HepG2 (cell line): ENCODE measurements at regions not wholly inside any gene's neighbourhood (a gene's known extent, or its start where the extent isn't known, plus 50 kb on each side); places are given as distances from the start of the nearest gene placed in this dataset.

Experiments used
- ATAC-seq: fragments of 200-7000 bp; cut with Tn5 transposase; 3 replicates; pipeline ENCODE4 v1.9.1; 2020; ENCODE audit warnings: mild to moderate bottlenecking, moderate library complexity
- BruUV-seq: library from RNA; stranded (reverse); fragments of 400-500 nt; replicated peaks from 2 replicates; lab custom pipeline; 2021; lab: Mats Ljungman, UMichigan
- CTCF ChIA-PET: fragments of 300-600 bp; formaldehyde crosslinking; extraction: SDS; loops from one replicate; lab custom pipeline; 2021; ENCODE audit warnings: low total read pairs, inconsistent platforms, low intra/inter-chr PET ratio; lab: Yijun Ruan, JAX
- POLR2A ChIA-PET: fragments of 350-600 bp; sonication (Branson Sonifier 250); formaldehyde crosslinking; loops from one replicate; lab custom pipeline; 2020; ENCODE audit warnings: antibody characterized with exemption, inconsistent platforms; lab: Yijun Ruan, JAX
- DNase-seq: peaks from one replicate; pipeline ENCODE4 v3.0.0-alpha.2; 2015; ENCODE audit warnings: low spot score
- FAIRE-seq: peaks from 3 replicates; lab custom pipeline; 2011; peaks lifted over from hg19 to GRCh38; lab: Jason Lieb, UNC
- H2AFZ ChIP-seq: one replicate; pipeline ENCODE4 v1.6.1; 2011; ENCODE audit warnings: low read length, inconsistent platforms
- H3K27ac ChIP-seq: fragments of 300-600 bp; 3 replicates; pipeline ENCODE4 v1.8.0; 2011; ENCODE audit warnings: mixed run types, mild to moderate bottlenecking, mixed read lengths, low read length, inconsistent platforms; ENCODE audit not compliant: insufficient read depth; ENCODE audit errors: extremely low read length
- H3K27me3 ChIP-seq, 2 experiments: fragments of 200-600 bp in 1 of 2; 2 replicates in 1 of 2; 3 replicates in 1 of 2; pipeline versions ENCODE4 v1.6.0 to v1.8.0; 2011; ENCODE audit warnings: low read length in 2 of 2, mild to moderate bottlenecking in 2 of 2, moderate library complexity in 2 of 2, inconsistent platforms in 1 of 2; ENCODE audit not compliant: insufficient read depth in 2 of 2, control insufficient read depth in 1 of 2
- H3K36me3 ChIP-seq, 2 experiments: fragments of 200-600 bp in 1 of 2; replicated peaks in 1 of 2; 2 replicates in 1 of 2; 3 replicates in 1 of 2; pipeline versions ENCODE4 v1.5.1 to v1.8.0; 2011; ENCODE audit warnings: low read length in 2 of 2, inconsistent platforms in 1 of 2; ENCODE audit not compliant: insufficient read depth in 2 of 2, control insufficient read depth in 1 of 2
- H3K4me1 ChIP-seq: 2 replicates; pipeline ENCODE4 v1.5.1; 2012; ENCODE audit warnings: low read length, inconsistent platforms; ENCODE audit not compliant: insufficient read depth
- H3K4me2 ChIP-seq: 2 replicates; pipeline ENCODE4 v1.6.0; 2011; ENCODE audit warnings: low read depth, low read length, inconsistent platforms
- H3K4me3 ChIP-seq, 3 experiments: fragments of 200-600 bp in 1 of 3; sonication (generic), shearing (Covaris generic) in 1 of 3; replicated peaks in 1 of 3; 2 replicates each; pipeline ENCODE4 v1.5.1; 2011 to 2016; ENCODE audit warnings: low read length in 3 of 3, inconsistent platforms in 2 of 3, low read depth in 2 of 3, mild to moderate bottlenecking in 2 of 3, control low read depth in 1 of 3, mixed read lengths in 1 of 3; ENCODE audit not compliant: insufficient read depth in 1 of 3
- H3K79me2 ChIP-seq: one replicate; pipeline ENCODE4 v1.6.1; 2011; ENCODE audit warnings: low read length, inconsistent platforms; ENCODE audit not compliant: insufficient read depth
- H3K9ac ChIP-seq: 2 replicates; pipeline ENCODE4 v1.6.0; 2011; ENCODE audit warnings: mild to moderate bottlenecking, low read depth, low read length, inconsistent platforms; ENCODE audit not compliant: insufficient read depth
- H3K9me3 ChIP-seq: 2 replicates; pipeline ENCODE4 v1.5.1; 2012; ENCODE audit warnings: mild to moderate bottlenecking, low read length
- H4K20me1 ChIP-seq: 2 replicates; pipeline ENCODE4 v1.6.0; 2011; ENCODE audit warnings: inconsistent platforms, mild to moderate bottlenecking, low read length, moderate library complexity; ENCODE audit not compliant: insufficient read depth
- EHMT2 ChIP-seq: fragments of 200-600 bp; sonication (generic); IDR thresholded peaks from 2 replicates; pipeline ENCODE4 v1.7.0; 2017; ENCODE audit warnings: antibody characterized with exemption, low read depth, low read length, borderline replicate concordance
- ZBTB40 ChIP-seq, 2 experiments: fragments of 450-650 bp in 1 of 2; sonication (generic) in 1 of 2; formaldehyde crosslinking in 1 of 2; IDR thresholded peaks; 2 replicates each; pipeline versions ENCODE4 v1.6.1 to v1.8.0; 2016 to 2022; ENCODE audit warnings: antibody characterized with exemption in 1 of 2, mild to moderate bottlenecking in 1 of 2, missing genetic modification reagents in 1 of 2
- ZNF10 ChIP-seq: sonication (generic); formaldehyde crosslinking; IDR thresholded peaks from 2 replicates; pipeline ENCODE4 v1.4.0; 2020; ENCODE audit warnings: mild to moderate bottlenecking, low read depth, missing genetic modification reagents, borderline replicate concordance
- ZNF672 ChIP-seq: sonication (generic); formaldehyde crosslinking; IDR thresholded peaks from 2 replicates; pipeline ENCODE4 v1.8.1; 2022; ENCODE audit warnings: missing genetic modification reagents
- ZNF740 ChIP-seq: sonication (generic); formaldehyde crosslinking; IDR thresholded peaks from 2 replicates; pipeline ENCODE4 v1.4.0; 2020; ENCODE audit warnings: missing genetic modification reagents
- WGBS: methylation state at CpG from one replicate; pipeline ENCODE4 v1.1.6; 2017; ENCODE audit warnings: low lambda C conversion rate; 5-methylcytosine and 5-hydroxymethylcytosine counted together
- in situ Hi-C: cut with HindIII; loops from 2 replicates; pipeline ENCODE4 v1.10.0; 2017; ENCODE audit warnings: low pct_unique_long_range_greater_than_20kb; ENCODE audit not compliant: extremely low pct_ligation_motif_present
- intact Hi-C: fragments of 100-400 bp; cut with micrococcal nuclease; formaldehyde crosslinking; loops from one replicate; pipeline ENCODE4 v1.10.0; 2022; ENCODE audit not compliant: unreplicated experiment
- TF ChIP-seq, protein P1 (sequence below), 2 experiments: IDR thresholded peaks; 2 replicates each; pipeline ENCODE4 v1.6.1; 2011 to 2012; ENCODE audit warnings: low read length in 2 of 2, borderline replicate concordance in 1 of 2, low read depth in 1 of 2, mild to moderate bottlenecking in 1 of 2, moderate library complexity in 1 of 2

DNA sequence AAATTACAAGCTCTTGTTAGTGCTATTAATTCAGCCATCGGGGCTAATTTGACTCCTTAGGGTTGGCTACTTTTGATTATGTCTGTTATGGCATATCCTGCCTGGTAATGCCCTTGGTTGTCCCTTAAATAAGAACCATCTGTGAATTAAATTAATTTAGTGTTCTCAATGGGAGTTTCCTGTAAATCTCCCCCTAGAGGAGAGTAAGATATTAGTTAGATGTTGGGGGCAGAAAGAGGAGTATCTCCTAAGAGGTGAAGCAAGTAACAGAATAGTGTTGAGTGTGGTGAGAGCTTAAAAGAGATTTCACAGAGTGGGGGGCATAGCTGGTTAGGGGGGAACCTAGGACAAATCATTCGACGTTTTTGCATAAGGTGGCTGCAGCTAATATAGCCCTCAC lies 1126.9 kb downstream of the JRKL start (continued):
- TF ChIP-seq ZNF10 (CRISPR knock-in tag) (no peak), EHMT2 (no peak), ZNF672 (CRISPR knock-in tag) (no peak)

- H4K20me1 ChIP-seq, result no peaks in the 10 kb centered on the region
- H3K9ac ChIP-seq, result no peak overlapping the region
- BruUV-seq, result no TSS peak
- ATAC-seq, result no peak
- DNase-seq, result no peak
- intact Hi-C loops (no loop called here), in situ Hi-C loops (no loop called here)
- no peaks in the 10 kb centered on the region for H3K79me2 ChIP-seq
- no peak overlapping the region for H3K27ac ChIP-seq
- ChIA-PET CTCF (no interaction called here), POLR2A (no interaction called here)
- H3K27me3 ChIP-seq, result no peaks in the 10 kb centered on the region
- H3K4me3 ChIP-seq, result no peak overlapping the region
- TF ChIP-seq ZNF740 (CRISPR knock-in tag) (no peak), ZBTB40 (IDR thresholded peaks at IDR 0.05) (no peak), ZBTB40 (CRISPR knock-in tag; IDR thresholded peaks at IDR 0.05) (no peak)
- TF ChIP-seq, protein P1, sequence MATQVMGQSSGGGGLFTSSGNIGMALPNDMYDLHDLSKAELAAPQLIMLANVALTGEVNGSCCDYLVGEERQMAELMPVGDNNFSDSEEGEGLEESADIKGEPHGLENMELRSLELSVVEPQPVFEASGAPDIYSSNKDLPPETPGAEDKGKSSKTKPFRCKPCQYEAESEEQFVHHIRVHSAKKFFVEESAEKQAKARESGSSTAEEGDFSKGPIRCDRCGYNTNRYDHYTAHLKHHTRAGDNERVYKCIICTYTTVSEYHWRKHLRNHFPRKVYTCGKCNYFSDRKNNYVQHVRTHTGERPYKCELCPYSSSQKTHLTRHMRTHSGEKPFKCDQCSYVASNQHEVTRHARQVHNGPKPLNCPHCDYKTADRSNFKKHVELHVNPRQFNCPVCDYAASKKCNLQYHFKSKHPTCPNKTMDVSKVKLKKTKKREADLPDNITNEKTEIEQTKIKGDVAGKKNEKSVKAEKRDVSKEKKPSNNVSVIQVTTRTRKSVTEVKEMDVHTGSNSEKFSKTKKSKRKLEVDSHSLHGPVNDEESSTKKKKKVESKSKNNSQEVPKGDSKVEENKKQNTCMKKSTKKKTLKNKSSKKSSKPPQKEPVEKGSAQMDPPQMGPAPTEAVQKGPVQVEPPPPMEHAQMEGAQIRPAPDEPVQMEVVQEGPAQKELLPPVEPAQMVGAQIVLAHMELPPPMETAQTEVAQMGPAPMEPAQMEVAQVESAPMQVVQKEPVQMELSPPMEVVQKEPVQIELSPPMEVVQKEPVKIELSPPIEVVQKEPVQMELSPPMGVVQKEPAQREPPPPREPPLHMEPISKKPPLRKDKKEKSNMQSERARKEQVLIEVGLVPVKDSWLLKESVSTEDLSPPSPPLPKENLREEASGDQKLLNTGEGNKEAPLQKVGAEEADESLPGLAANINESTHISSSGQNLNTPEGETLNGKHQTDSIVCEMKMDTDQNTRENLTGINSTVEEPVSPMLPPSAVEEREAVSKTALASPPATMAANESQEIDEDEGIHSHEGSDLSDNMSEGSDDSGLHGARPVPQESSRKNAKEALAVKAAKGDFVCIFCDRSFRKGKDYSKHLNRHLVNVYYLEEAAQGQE (IDR thresholded peaks at IDR 0.05; ENCODE audit: borderline replicate concordance in 1 of 2, low read depth in 1 of 2, low read length in 2 of 2), result no peak
- no peaks in the 10 kb centered on the region for H3K4me1 ChIP-seq
- no peak overlapping the region for H3K4me2 ChIP-seq
- no peak for FAIRE-seq
- no peaks in the 10 kb centered on the region for H3K36me3 ChIP-seq
- H2AFZ ChIP-seq, result no peak overlapping the region
- H3K9me3 ChIP-seq, result no peaks in the 10 kb centered on the region
- WGBS, result 1% methylated on average over 2 of the region's 2 CpGs
Observed at GRCh38 chr11:97525273-97525672, 1135.5 kb downstream of the JRKL start.
